MCF 10A (cell line): ENCODE measurements at regions not wholly inside any gene's neighbourhood (a gene's known extent, or its start where the extent isn't known, plus 50 kb on each side); places are given as distances from the start of the nearest gene placed in this dataset.

Source experiments
- BruUV-seq: library from RNA; stranded (reverse); fragments of 400-500 nt; replicated peaks from 2 replicates; lab custom pipeline; 2021; lab: Mats Ljungman, UMichigan
- CTCF ChIA-PET: fragments of 300-600 bp; sonication (Branson Sonifier 250); formaldehyde crosslinking; extraction: SDS; loops from one replicate; lab custom pipeline; 2021; ENCODE audit warnings: antibody characterized with exemption, inconsistent platforms; lab: Yijun Ruan, JAX
- POLR2A ChIA-PET: fragments of 300-600, 350-650 bp; sonication (Branson Sonifier 250); formaldehyde crosslinking; extraction: SDS; loops from one replicate; lab custom pipeline; 2020; ENCODE audit warnings: antibody characterized with exemption, inconsistent platforms; lab: Yijun Ruan, JAX
- DNase-seq: peaks from one replicate; pipeline ENCODE4 v3.0.0-alpha.2; 2018; ENCODE audit not compliant: unreplicated experiment
- H3K27ac Mint-ChIP-seq: one replicate; pipeline ENCODE4 v1.8.0; 2022; ENCODE audit warnings: mild to moderate bottlenecking, low read depth, mixed read lengths; ENCODE audit not compliant: unreplicated experiment
- H3K27me3 Mint-ChIP-seq: one replicate; pipeline ENCODE4 v1.8.0; 2022; ENCODE audit warnings: mixed read lengths; ENCODE audit not compliant: insufficient read depth, unreplicated experiment
- H3K36me3 Mint-ChIP-seq: one replicate; pipeline ENCODE4 v1.8.0; 2022; ENCODE audit warnings: mild to moderate bottlenecking, moderate library complexity, mixed read lengths; ENCODE audit not compliant: insufficient read depth, unreplicated experiment
- H3K4me1 Mint-ChIP-seq: one replicate; pipeline ENCODE4 v1.8.0; 2022; ENCODE audit warnings: mixed read lengths; ENCODE audit not compliant: insufficient read depth, unreplicated experiment
- H3K4me3 Mint-ChIP-seq: one replicate; pipeline ENCODE4 v1.8.0; 2022; ENCODE audit warnings: mild to moderate bottlenecking, moderate library complexity, mixed read lengths; ENCODE audit not compliant: unreplicated experiment
- H3K9me3 Mint-ChIP-seq: one replicate; pipeline ENCODE4 v1.8.0; 2022; ENCODE audit warnings: mixed read lengths; ENCODE audit not compliant: unreplicated experiment
- intact Hi-C: fragments of 100-400 bp; cut with micrococcal nuclease; formaldehyde crosslinking; loops from 2 replicates; pipeline ENCODE4 v1.14.1; 2022
- TF ChIP-seq, protein P1 (sequence below): fragments of 200-600 bp; IDR thresholded peaks from one replicate; pipeline ENCODE4 v1.8.0; 2022; ENCODE audit warnings: antibody characterized with exemption, mild to moderate bottlenecking; ENCODE audit not compliant: unreplicated experiment

DNA sequence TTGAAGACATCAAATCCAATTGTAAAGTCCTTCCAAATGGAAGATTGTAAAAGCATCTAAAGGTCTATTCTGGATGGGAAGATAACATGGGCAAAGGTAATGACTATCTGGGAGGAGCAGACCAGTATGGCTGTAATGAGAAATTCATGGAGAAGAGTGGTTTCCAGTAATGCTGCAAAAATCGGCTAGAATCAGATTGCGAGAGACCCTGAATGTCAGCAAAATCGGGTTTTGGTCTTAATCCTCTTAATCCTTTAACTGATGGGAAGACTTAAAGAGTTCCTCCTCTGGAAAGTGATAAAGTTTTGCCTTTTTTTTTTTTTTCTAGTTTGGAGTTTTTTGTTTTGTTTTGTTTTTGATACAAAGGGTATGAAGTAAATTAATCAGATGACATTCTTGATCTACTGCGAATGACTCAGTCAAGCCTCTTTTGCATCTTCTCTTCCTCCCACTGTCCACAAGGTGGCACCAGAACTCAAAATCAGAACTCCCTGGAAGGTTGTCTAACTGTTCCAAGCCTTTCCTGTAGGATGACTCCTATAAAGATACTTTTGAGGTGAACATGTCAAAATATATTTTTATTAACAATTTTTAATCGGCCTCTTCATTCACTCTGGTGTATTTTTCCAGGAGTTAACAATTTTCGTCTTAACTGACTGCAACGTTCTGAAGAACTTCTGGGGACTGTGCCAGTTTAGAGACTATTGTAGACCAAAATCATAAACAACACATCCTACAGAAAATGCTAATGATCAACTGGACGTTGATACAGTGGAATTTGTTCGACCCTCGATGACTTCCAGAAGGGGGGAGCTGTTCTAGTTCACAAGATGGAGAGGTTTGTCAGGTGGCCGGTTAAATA lies 213.3 kb upstream of the MIR17HG start:
- TF ChIP-seq, protein P1, sequence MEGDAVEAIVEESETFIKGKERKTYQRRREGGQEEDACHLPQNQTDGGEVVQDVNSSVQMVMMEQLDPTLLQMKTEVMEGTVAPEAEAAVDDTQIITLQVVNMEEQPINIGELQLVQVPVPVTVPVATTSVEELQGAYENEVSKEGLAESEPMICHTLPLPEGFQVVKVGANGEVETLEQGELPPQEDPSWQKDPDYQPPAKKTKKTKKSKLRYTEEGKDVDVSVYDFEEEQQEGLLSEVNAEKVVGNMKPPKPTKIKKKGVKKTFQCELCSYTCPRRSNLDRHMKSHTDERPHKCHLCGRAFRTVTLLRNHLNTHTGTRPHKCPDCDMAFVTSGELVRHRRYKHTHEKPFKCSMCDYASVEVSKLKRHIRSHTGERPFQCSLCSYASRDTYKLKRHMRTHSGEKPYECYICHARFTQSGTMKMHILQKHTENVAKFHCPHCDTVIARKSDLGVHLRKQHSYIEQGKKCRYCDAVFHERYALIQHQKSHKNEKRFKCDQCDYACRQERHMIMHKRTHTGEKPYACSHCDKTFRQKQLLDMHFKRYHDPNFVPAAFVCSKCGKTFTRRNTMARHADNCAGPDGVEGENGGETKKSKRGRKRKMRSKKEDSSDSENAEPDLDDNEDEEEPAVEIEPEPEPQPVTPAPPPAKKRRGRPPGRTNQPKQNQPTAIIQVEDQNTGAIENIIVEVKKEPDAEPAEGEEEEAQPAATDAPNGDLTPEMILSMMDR, result peak; percentile 71
- peaks cover 97% of the 10 kb centered on the region for H3K27me3 Mint-ChIP-seq
- DNase-seq, result peak; percentile 86
- intact Hi-C loops, result loop anchor here (1.0 to 10.0 kb wide), 4 partner anchors 51 to 591 kb away; partner anchors contain the start of gene MIR17HG
- no peaks in the 10 kb centered on the region for H3K36me3 Mint-ChIP-seq
- no peak overlapping the region for H3K4me3 Mint-ChIP-seq
- ChIA-PET POLR2A (interaction anchor here (0.8 kb wide), 1 partner anchor 213 kb away, joined by 3 read pairs; no protein-coding TSS in a partner anchor), CTCF (interaction anchor here (0.6 to 1.4 kb wide), 20 partner anchors 9 to 797 kb away, joined by 3 to 13 read pairs (median 4); no protein-coding TSS in a partner anchor)
- no peaks in the 10 kb centered on the region for H3K4me1 Mint-ChIP-seq
- H3K9me3 Mint-ChIP-seq, result no peaks in the 10 kb centered on the region
- BruUV-seq, result no TSS peak
- H3K27ac Mint-ChIP-seq, result no peak overlapping the region

DNA sequence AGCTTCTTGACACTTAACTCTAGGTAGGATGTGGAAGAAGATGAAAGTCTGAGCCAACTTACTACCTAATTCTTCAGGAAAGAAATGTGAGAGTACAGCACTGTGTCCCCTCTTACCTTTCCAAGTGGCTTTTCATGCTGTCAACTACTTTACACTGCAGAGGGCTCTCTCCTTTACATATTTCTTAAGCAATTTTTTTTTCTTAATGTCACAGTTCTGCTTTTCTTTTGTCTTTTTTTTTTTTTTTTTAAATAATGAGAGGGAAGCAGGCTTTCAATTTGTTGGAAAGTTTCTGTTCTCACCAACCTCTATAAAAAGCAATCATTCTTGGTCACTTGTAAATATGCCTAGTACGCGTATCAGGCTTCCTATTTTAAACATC lies 212.7 kb upstream of the MIR17HG start:
- Mint-ChIP-seq H3K27ac (no peak overlapping the region), H3K4me3 (no peak overlapping the region), H3K27me3 (peaks cover 97% of the 10 kb centered on the region), H3K36me3 (no peaks in the 10 kb centered on the region), H3K4me1 (no peaks in the 10 kb centered on the region), H3K9me3 (no peaks in the 10 kb centered on the region)
- intact Hi-C loops, result loop anchor here (1.0 to 10.0 kb wide), 4 partner anchors 51 to 590 kb away; partner anchors contain the start of gene MIR17HG
- POLR2A ChIA-PET, result interaction anchor here (0.8 kb wide), 1 partner anchor 212 kb away, joined by 3 read pairs; no protein-coding TSS in a partner anchor
- CTCF ChIA-PET, result interaction anchor here (0.6 to 1.4 kb wide), 18 partner anchors 8 to 927 kb away, joined by 3 to 13 read pairs (median 4); no protein-coding TSS in a partner anchor
- TF ChIP-seq, protein P1, result no peak
- no TSS peak for BruUV-seq
- no peak for DNase-seq

DNA sequence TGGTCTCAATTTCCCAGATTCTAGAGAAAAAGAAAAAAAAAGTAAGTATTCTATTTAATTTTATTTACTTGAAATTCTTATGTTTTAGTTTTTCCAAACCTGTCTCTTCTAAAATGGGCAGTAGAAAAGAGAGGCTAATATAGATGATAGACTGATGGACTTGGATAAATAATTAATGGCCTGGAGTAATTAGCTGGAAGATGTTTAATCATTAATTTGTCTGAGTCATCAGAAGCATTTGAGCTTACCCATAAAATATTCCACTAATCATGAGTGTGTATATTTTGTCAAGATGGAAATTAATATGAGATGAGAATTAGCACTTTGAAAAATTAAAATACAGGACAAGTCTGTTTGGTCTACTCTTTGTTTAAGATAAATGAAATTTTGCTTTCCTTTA lies 212.1 kb upstream of the MIR17HG start:
- TF ChIP-seq, protein P1, result no peak
- POLR2A ChIA-PET, result no interaction called here
- Mint-ChIP-seq H3K9me3 (no peaks in the 10 kb centered on the region), H3K27ac (no peak overlapping the region), H3K4me3 (no peak overlapping the region), H3K27me3 (peaks cover 97% of the 10 kb centered on the region), H3K4me1 (no peaks in the 10 kb centered on the region), H3K36me3 (no peaks in the 10 kb centered on the region)
- DNase-seq, result no peak
- intact Hi-C loops, result loop anchor here (10.0 kb wide), 1 partner anchor 589 kb away; no protein-coding TSS in a partner anchor
- BruUV-seq, result no TSS peak
- CTCF ChIA-PET, result interaction anchor here (0.7 to 1.4 kb wide), 3 partner anchors 39 to 928 kb away, joined by 3 to 4 read pairs (median 3); no protein-coding TSS in a partner anchor

DNA sequence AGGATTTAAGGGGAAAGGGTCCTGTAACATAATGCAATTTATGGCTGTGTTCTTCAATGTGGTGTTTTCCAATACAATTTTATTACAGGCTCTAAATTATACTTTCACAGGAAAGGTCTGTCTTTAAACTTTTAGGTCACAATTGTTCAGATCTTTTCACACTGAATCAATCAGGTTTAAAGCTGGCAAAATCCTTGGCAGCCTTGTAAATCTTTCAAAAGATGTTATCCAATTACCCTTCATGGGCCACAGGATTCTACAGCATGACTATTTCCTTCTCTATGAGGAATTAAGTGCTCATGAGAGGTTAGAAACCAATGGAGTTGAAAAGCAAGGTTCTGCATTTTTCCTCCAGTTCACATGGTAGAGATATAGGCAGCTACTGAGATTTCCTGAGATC lies 211.5 kb upstream of the MIR17HG start:
- H3K9me3 Mint-ChIP-seq, result no peaks in the 10 kb centered on the region
- H3K27me3 Mint-ChIP-seq, result peaks cover 97% of the 10 kb centered on the region
- TF ChIP-seq, protein P1, result no peak
- ChIA-PET CTCF (interaction anchor here (0.6 kb wide), 1 partner anchor 124 kb away, joined by 4 read pairs; no protein-coding TSS in a partner anchor), POLR2A (no interaction called here)
- no TSS peak for BruUV-seq
- no peaks in the 10 kb centered on the region for H3K4me1 Mint-ChIP-seq
- no peak overlapping the region for H3K27ac Mint-ChIP-seq
- intact Hi-C loops, result loop anchor here (10.0 kb wide), 1 partner anchor 589 kb away; no protein-coding TSS in a partner anchor
- no peaks in the 10 kb centered on the region for H3K36me3 Mint-ChIP-seq
- H3K4me3 Mint-ChIP-seq, result no peak overlapping the region
- DNase-seq, result no peak
